ENCODE measurements at regions not wholly inside any gene's neighbourhood (a gene's known extent, or its start where the extent isn't known, plus 50 kb on each side); places are given as distances from the start of the nearest gene placed in this dataset.

GRCh38 chr1:101323535-101323934 lies 86.7 kb downstream of the S1PR1 start:
- no peak for DNase-seq
- peaks cover 36% of the 10 kb centered on the region for H3K27me3 ChIP-seq (ENCODE audit: low read depth)

GRCh38 chr1:101325144-101325543 lies 88.3 kb downstream of the S1PR1 start:
- H3K4me3 ChIP-seq, result no peak overlapping the region
- H3K27me3 ChIP-seq (ENCODE audit: low read depth), result peaks cover 27% of the 10 kb centered on the region
- H3K36me3 ChIP-seq, result no peaks in the 10 kb centered on the region
- H3K9me3 ChIP-seq (replicated peaks), result no peaks in the 10 kb centered on the region
- H3K4me1 ChIP-seq, result no peaks in the 10 kb centered on the region
- no peak overlapping the region for H3K27ac ChIP-seq (replicated peaks)
- no peak for TF ChIP-seq CTCF (IDR thresholded peaks at IDR 0.05; ENCODE audit: borderline replicate concordance)
- intact Hi-C loops (cut with micrococcal nuclease), result no loop called here
- DNase-seq, result no peak

More at GRCh38 chr1:101323535-101323934, 86.7 kb downstream of the S1PR1 start:
- intact Hi-C loops (cut with micrococcal nuclease), result no loop called here
- Histone ChIP-seq H3K9me3 (replicated peaks) (no peaks in the 10 kb centered on the region), H3K4me3 (no peak overlapping the region), H3K4me1 (no peaks in the 10 kb centered on the region), H3K36me3 (no peaks in the 10 kb centered on the region), H3K27ac (replicated peaks) (no peak overlapping the region)
- TF ChIP-seq CTCF (IDR thresholded peaks at IDR 0.05; ENCODE audit: borderline replicate concordance), result no peak

GRCh38 chr1:101330427-101331130 lies 93.8 kb downstream of the S1PR1 start:
- intact Hi-C loops (cut with micrococcal nuclease), result no loop called here
- Histone ChIP-seq H3K27me3 (ENCODE audit: low read depth) (peaks cover 14% of the 10 kb centered on the region), H3K4me3 (no peak overlapping the region), H3K27ac (replicated peaks) (no peak overlapping the region), H3K36me3 (no peaks in the 10 kb centered on the region), H3K4me1 (no peaks in the 10 kb centered on the region), H3K9me3 (replicated peaks) (no peaks in the 10 kb centered on the region)
- no peak for TF ChIP-seq CTCF (IDR thresholded peaks at IDR 0.05; ENCODE audit: borderline replicate concordance)
- DNase-seq, result no peak

- intact Hi-C loops (cut with micrococcal nuclease), result no loop called here
- no peak for TF ChIP-seq CTCF (IDR thresholded peaks at IDR 0.05; ENCODE audit: borderline replicate concordance)
- no peaks in the 10 kb centered on the region for H3K4me1 ChIP-seq
Observed at GRCh38 chr1:101331794-101332193, 95.0 kb downstream of the S1PR1 start.

GRCh38 chr1:101332633-101333032 lies 95.8 kb downstream of the S1PR1 start:
- TF ChIP-seq CTCF (IDR thresholded peaks at IDR 0.05; ENCODE audit: borderline replicate concordance), result no peak
- H3K36me3 ChIP-seq, result no peaks in the 10 kb centered on the region
- no peak overlapping the region for H3K4me3 ChIP-seq
- DNase-seq, result no peak
- H3K9me3 ChIP-seq (replicated peaks), result no peaks in the 10 kb centered on the region
- H3K27me3 ChIP-seq (ENCODE audit: low read depth), result peaks cover 7% of the 10 kb centered on the region
- intact Hi-C loops (cut with micrococcal nuclease), result no loop called here
- no peak overlapping the region for H3K27ac ChIP-seq (replicated peaks)
- no peaks in the 10 kb centered on the region for H3K4me1 ChIP-seq

More at GRCh38 chr1:101331794-101332193, 95.0 kb downstream of the S1PR1 start:
- Histone ChIP-seq H3K27ac (replicated peaks) (no peak overlapping the region), H3K4me3 (no peak overlapping the region), H3K27me3 (ENCODE audit: low read depth) (peaks cover 7% of the 10 kb centered on the region), H3K36me3 (no peaks in the 10 kb centered on the region), H3K9me3 (replicated peaks) (no peaks in the 10 kb centered on the region)
- no peak for DNase-seq
